ENCODE measurements at regions not wholly inside any gene's neighbourhood (a gene's known extent, or its start where the extent isn't known, plus 50 kb on each side); places are given as distances from the start of the nearest gene placed in this dataset.

DNA sequence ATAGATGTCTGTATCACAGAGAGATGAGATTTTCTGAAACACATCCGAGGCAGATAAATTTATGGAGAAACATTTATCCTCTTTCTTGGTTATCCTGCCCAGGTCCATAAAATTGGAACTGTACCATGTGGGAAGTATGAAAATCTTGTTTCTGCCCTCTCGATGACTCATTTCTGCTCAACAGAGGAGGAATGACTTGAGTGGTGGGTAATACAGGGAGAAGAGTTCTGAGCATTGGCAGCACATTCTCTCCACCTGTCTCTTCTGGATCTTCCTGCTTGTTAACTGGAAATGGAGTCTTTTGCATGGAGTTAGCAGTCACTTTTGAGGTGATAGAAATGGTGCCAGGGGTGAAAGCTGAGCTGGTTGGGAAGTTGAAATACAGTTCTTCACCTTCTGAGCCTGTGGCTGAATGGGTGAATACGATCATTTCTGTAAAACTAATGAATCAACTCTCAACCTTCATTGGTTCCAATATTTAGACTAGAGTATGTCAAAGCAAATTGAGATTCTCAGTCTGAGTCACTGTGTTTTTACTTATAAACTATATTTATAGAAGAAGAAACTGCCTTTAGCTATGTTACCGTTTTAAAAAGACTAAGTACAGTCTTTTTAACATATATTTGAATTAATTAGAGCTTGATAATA, 945.5 kb downstream of the SORCS3 start:
- H3K27me3 ChIP-seq = no peaks in the 10 kb centered on the region
- 63% methylated on average over 4 of the region's 4 CpGs for WGBS
- no peaks in the 10 kb centered on the region for H3K36me3 ChIP-seq
- H3K4me1 ChIP-seq = no peaks in the 10 kb centered on the region
- TF ChIP-seq POLR2A (IDR thresholded peaks at IDR 0.05; ENCODE audit: low read depth) = no peak
- TF ChIP-seq EP300 (IDR thresholded peaks at IDR 0.05) = no peak
- intact Hi-C loops (cut with DNase I) = no loop called here
- no peak overlapping the region for H3K4me3 ChIP-seq
- H3K9me3 ChIP-seq = no peaks in the 10 kb centered on the region
- no peak for DNase-seq (ENCODE audit: extremely low spot score)
- no peak overlapping the region for H3K27ac ChIP-seq (replicated peaks in 1 of 4)

DNA sequence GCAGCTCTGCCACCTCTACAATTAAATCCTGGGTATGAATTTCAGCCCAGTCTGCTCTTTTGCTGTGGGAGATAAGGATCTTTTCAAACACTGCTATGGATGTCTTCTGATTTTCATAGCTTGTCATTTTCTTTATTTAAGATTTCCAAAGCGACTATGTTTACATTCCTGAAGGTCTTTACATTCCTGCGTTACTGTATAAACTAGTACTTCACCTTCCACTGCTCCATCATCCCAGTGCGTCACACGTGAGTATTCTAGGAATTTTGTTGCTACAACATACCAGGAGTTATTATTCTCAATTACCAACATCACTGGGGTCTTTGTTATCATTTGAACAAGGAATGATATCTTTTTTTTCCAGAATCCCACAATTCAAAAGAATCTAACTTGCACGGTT, 944.7 kb downstream of the SORCS3 start:
- Histone ChIP-seq H3K27me3 (no peaks in the 10 kb centered on the region), H3K27ac (replicated peaks in 1 of 4) (no peak overlapping the region), H3K4me3 (no peak overlapping the region), H3K9me3 (no peaks in the 10 kb centered on the region), H3K36me3 (no peaks in the 10 kb centered on the region), H3K4me1 (no peaks in the 10 kb centered on the region)
- no peak for DNase-seq (ENCODE audit: extremely low spot score)
- intact Hi-C loops (cut with DNase I) = no loop called here
- 33% methylated on average over 5 of the region's 5 CpGs for WGBS
- TF ChIP-seq POLR2AphosphoS5 (IDR thresholded peaks at IDR 0.05) (no peak), POLR2A (IDR thresholded peaks at IDR 0.05; ENCODE audit: low read depth) (no peak), EP300 (IDR thresholded peaks at IDR 0.05) (no peak)
- TF ChIP-seq, protein P1, sequence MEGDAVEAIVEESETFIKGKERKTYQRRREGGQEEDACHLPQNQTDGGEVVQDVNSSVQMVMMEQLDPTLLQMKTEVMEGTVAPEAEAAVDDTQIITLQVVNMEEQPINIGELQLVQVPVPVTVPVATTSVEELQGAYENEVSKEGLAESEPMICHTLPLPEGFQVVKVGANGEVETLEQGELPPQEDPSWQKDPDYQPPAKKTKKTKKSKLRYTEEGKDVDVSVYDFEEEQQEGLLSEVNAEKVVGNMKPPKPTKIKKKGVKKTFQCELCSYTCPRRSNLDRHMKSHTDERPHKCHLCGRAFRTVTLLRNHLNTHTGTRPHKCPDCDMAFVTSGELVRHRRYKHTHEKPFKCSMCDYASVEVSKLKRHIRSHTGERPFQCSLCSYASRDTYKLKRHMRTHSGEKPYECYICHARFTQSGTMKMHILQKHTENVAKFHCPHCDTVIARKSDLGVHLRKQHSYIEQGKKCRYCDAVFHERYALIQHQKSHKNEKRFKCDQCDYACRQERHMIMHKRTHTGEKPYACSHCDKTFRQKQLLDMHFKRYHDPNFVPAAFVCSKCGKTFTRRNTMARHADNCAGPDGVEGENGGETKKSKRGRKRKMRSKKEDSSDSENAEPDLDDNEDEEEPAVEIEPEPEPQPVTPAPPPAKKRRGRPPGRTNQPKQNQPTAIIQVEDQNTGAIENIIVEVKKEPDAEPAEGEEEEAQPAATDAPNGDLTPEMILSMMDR (IDR thresholded peaks at IDR 0.05) = no peak

DNA sequence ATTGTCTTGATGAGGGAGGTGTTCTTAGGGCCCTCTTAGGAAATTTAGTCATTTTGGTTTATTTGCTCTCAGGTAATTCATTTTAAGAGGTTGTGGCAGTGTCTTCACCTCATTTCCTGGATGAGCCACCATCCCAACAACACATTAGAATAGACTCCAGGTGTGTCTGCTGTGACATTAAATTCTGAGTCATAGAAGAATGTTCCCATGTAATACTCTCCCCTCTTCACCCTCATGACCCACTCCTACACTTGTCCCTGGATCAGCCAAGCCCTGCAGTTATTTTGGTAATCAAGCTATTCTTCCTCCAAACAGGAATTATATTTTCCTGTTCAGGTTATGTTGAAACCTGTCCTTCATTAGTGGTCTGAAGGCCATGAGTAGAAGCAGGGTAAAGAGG, 944.1 kb downstream of the SORCS3 start:
- Histone ChIP-seq H3K36me3 (no peaks in the 10 kb centered on the region), H3K4me3 (no peak overlapping the region), H3K27ac (replicated peaks in 1 of 4) (no peak overlapping the region), H3K4me1 (no peaks in the 10 kb centered on the region), H3K9me3 (no peaks in the 10 kb centered on the region), H3K27me3 (no peaks in the 10 kb centered on the region)
- DNase-seq (ENCODE audit: extremely low spot score) = no peak
- no peak for TF ChIP-seq POLR2AphosphoS5 (IDR thresholded peaks at IDR 0.05)
- intact Hi-C loops (cut with DNase I) = no loop called here

DNA sequence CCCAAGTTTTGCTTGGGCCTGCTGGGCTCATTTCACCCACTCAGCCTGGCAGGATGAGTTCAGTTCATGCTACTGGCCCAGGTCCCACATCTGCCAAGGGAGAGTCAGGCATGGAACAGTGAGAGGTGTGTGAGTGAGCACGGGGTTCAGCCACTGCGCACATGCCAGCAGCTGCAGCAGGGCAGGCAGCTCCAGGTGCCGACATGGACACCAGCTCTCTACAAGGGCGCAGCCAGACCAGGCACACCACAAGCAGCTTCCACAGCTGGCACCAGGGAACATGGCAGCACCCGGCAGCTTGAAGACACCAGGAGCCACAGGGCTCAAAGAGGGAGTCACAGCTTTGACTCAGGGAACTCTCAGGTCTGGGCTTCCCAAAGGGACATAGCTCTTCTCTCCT, 938.0 kb downstream of the SORCS3 start:
- no peak for TF ChIP-seq POLR2A (IDR thresholded peaks at IDR 0.05; ENCODE audit: low read depth)
- no peak for TF ChIP-seq POLR2AphosphoS5 (IDR thresholded peaks at IDR 0.05)
- TF ChIP-seq, protein P1 (IDR thresholded peaks at IDR 0.05) = no peak
- TF ChIP-seq EP300 (IDR thresholded peaks at IDR 0.05) = no peak
- no peak for DNase-seq (ENCODE audit: extremely low spot score)
- H3K4me1 ChIP-seq = no peaks in the 10 kb centered on the region
- intact Hi-C loops (cut with DNase I) = no loop called here
- no peaks in the 10 kb centered on the region for H3K36me3 ChIP-seq
- no peak overlapping the region for H3K27ac ChIP-seq (replicated peaks in 1 of 4)
- H3K27me3 ChIP-seq = no peaks in the 10 kb centered on the region
- H3K9me3 ChIP-seq = no peaks in the 10 kb centered on the region
- 100% methylated on average over 2 of the region's 5 CpGs for WGBS
- no peak overlapping the region for H3K4me3 ChIP-seq

DNA sequence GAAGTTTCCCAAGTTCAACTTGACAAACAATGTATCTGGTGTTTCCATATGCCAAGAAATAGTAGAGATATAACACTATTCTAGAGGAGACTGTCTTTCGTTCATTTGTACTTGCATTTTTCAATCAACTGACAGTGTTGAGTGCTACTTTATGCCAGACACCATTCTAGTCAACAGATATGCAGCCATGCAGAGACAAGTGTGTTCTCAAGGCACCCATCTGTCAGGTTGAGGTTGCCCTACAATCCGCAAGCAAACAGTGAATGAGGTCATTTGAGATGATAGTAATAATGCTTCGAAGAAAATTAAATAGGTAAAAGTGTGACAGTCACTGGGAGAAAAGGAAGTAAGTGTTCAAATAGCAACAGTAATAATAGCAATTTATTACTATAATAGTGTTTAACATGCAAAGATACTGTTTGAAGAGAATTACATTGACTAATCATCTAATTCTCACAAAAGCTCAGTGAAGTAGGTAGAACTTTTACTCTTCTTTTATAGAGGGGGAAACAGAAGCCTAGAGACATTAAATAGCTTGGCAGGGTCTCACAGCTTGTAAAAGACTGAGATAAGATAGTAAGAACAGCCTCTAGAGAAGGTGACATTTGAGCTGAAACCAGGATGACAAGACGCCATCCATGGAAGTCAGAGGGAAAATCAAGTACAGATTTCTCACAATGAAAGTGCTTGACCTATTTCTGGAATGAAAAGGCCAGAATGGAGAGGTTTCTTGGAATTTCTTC, 936.9 kb downstream of the SORCS3 start:
- TF ChIP-seq POLR2AphosphoS5 (IDR thresholded peaks at IDR 0.05) (no peak), EP300 (IDR thresholded peaks at IDR 0.05) (no peak), POLR2A (IDR thresholded peaks at IDR 0.05; ENCODE audit: low read depth) (no peak)
- TF ChIP-seq, protein P1 (IDR thresholded peaks at IDR 0.05) = no peak
- no peaks in the 10 kb centered on the region for H3K4me1 ChIP-seq
- H3K36me3 ChIP-seq = no peaks in the 10 kb centered on the region
- no peaks in the 10 kb centered on the region for H3K27me3 ChIP-seq
- no peaks in the 10 kb centered on the region for H3K9me3 ChIP-seq
- 84% methylated on average over 4 of the region's 4 CpGs for WGBS
- no peak overlapping the region for H3K27ac ChIP-seq (replicated peaks in 1 of 4)
- intact Hi-C loops (cut with DNase I) = no loop called here
- no peak for DNase-seq (ENCODE audit: extremely low spot score)
- no peak overlapping the region for H3K4me3 ChIP-seq

Data from esophagus muscularis mucosa (tissue), 4 donors.